Thyroid gland (tissue), 4 donors: ENCODE measurements at regions not wholly inside any gene's neighbourhood (a gene's known extent, or its start where the extent isn't known, plus 50 kb on each side); places are given as distances from the start of the nearest gene placed in this dataset.

Experiments
- CTCF ChIP-seq, 6 experiments: fragments of 200-600 bp in 3 of 6; fragments of 450-650 bp in 3 of 6; sonication (generic) in 3 of 6; IDR thresholded peaks; one replicate each; pipeline ENCODE4 v1.5.1; 2016 to 2019; ENCODE audit warnings: antibody characterized with exemption in 6 of 6, mild to moderate bottlenecking in 2 of 6, inconsistent platforms in 1 of 6, moderate library complexity in 1 of 6
- POLR2A ChIP-seq, 2 donors: fragments of 450-650 bp; IDR thresholded peaks; one replicate each; pipeline ENCODE4 v1.6.1; 2017; ENCODE audit warnings: antibody characterized with exemption in 2 of 2, mild to moderate bottlenecking in 2 of 2, moderate library complexity in 1 of 2

- no peak for TF ChIP-seq CTCF (IDR thresholded peaks at IDR 0.05)
- no peak for TF ChIP-seq POLR2A (IDR thresholded peaks at IDR 0.05)
These were observed 197.5 kb downstream of the NPR3 start for GRCh38 chr5:32908641-32909040.
